MM.1S (cell line): ENCODE measurements at regions not wholly inside any gene's neighbourhood (a gene's known extent, or its start where the extent isn't known, plus 50 kb on each side); places are given as distances from the start of the nearest gene placed in this dataset.

Source experiments
- CTCF ChIP-seq: fragments of 300-600 bp; sonication (generic); IDR thresholded peaks from 2 replicates; pipeline ENCODE4 v1.5.1; 2016; ENCODE audit warnings: antibody characterized with exemption, low read length, mixed read lengths
- EZH2 ChIP-seq: fragments of 300-600 bp; sonication (generic); optimal IDR thresholded peaks from 2 replicates; pipeline ENCODE3; 2017; ENCODE audit warnings: low read depth, mild to moderate bottlenecking, antibody characterized with exemption, low read length, mixed read lengths

DNA sequence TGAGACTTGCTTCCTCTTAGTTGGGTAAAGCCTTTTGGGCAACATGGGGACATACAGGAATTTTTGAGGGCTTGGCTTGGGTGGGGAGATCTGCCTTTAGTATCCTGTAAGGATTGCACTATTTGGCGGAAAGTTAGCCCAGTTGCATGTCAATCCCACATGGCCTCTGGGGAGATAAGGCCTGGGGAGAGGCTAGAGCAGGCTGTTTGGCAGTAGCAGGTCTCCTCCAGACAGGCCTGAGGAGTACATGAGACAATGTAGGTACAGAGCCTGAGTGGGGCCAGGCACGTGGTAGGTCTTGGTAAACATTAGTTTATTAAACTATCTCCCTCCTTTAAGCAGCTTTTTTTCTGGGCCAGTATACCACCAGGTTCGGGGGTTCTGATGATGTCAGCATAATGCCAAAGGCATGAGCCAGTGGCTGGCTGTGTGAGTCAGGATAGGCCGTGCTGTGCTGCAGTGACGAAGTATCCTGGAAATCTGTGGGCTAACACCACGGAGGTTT, 147.9 kb downstream of the VEGFA start:
- TF ChIP-seq CTCF (no peak), EZH2 (no peak)
